H1 (cell line): ENCODE measurements at regions not wholly inside any gene's neighbourhood (a gene's known extent, or its start where the extent isn't known, plus 50 kb on each side); places are given as distances from the start of the nearest gene placed in this dataset.

Source experiments
- BACH1 ChIP-seq: IDR thresholded peaks from 2 replicates; pipeline ENCODE4 v1.6.1; 2012; ENCODE audit warnings: low read length, improper control_type of control experiment
- BRCA1 ChIP-seq: IDR thresholded peaks from 2 replicates; pipeline ENCODE4 v1.6.1; 2012; ENCODE audit warnings: low read depth, low read length, improper control_type of control experiment
- CTBP2 ChIP-seq: IDR thresholded peaks from 2 replicates; pipeline ENCODE4 v1.7.0; 2011; ENCODE audit warnings: borderline replicate concordance, mild to moderate bottlenecking, moderate library complexity, mixed read lengths, low read length; ENCODE audit not compliant: insufficient read depth, insufficient read length
- YY1 ChIP-seq: IDR thresholded peaks from 2 replicates; pipeline ENCODE4 v1.6.1; 2011; ENCODE audit warnings: low read depth, mild to moderate bottlenecking, low read length
- TF ChIP-seq, protein P1 (sequence below): IDR thresholded peaks from 2 replicates; pipeline ENCODE4 v1.6.1; 2011; ENCODE audit warnings: low read length, improper control_type of control experiment

DNA sequence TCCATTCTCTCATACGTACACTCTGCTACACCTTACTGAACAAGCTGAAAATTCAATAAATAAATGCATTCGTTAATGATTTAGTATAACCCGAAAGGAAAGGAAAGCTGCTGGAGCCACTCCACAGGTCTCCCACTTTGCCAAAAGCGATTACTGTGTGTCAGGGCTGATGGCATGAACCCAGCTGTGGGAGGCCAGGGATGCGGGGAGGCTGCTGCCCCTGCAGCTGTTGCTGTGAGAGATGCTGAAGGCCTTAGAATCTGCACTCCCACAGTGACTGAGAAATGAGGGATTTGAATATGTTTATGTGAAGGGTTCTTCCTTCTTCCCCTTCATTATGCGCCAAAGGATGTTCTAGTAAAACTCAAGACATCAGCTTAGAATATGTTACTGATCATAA, 58.7 kb upstream of the NBEA start (continued):
- no peak for TF ChIP-seq YY1
- no peak for TF ChIP-seq BACH1
- TF ChIP-seq CTBP2 = no peak
- TF ChIP-seq, protein P1, sequence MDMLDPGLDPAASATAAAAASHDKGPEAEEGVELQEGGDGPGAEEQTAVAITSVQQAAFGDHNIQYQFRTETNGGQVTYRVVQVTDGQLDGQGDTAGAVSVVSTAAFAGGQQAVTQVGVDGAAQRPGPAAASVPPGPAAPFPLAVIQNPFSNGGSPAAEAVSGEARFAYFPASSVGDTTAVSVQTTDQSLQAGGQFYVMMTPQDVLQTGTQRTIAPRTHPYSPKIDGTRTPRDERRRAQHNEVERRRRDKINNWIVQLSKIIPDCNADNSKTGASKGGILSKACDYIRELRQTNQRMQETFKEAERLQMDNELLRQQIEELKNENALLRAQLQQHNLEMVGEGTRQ = no peak
- no peak for TF ChIP-seq BRCA1
